DND-41 (cell line): ENCODE measurements at regions not wholly inside any gene's neighbourhood (a gene's known extent, or its start where the extent isn't known, plus 50 kb on each side); places are given as distances from the start of the nearest gene placed in this dataset.
"Not testable (repeated sequence)": the region's sequence is repeated elsewhere in the genome, so short reads cannot be mapped to it uniquely, and the experiment has no call there.

Experiments used
- ATAC-seq: fragments of 200-7000 bp; cut with Tn5 transposase; 3 replicates; pipeline ENCODE4 v1.9.1; 2021; ENCODE audit warnings: low read depth; ENCODE audit not compliant: insufficient read depth
- DNase-seq: peaks from one replicate; pipeline ENCODE4 v3.0.0-alpha.2; 2020
- H2AFZ ChIP-seq: 2 replicates; pipeline ENCODE4 v1.6.0; 2012; ENCODE audit warnings: low read depth, low read length
- H3K27ac ChIP-seq: 2 replicates; pipeline ENCODE4 v1.5.1; 2012; ENCODE audit warnings: low read length, inconsistent platforms
- H3K27me3 ChIP-seq: fragments of 200-600 bp; sonication (generic); 2 replicates; pipeline ENCODE4 v1.6.0; 2012; ENCODE audit warnings: low read length, mild to moderate bottlenecking, inconsistent platforms; ENCODE audit not compliant: insufficient read depth, poor library complexity
- H3K36me3 ChIP-seq: 2 replicates; pipeline ENCODE4 v1.5.1; 2012; ENCODE audit warnings: low read length, inconsistent platforms; ENCODE audit not compliant: insufficient read depth
- H3K4me1 ChIP-seq: 2 replicates; pipeline ENCODE4 v1.5.1; 2012; ENCODE audit warnings: mild to moderate bottlenecking, low read length; ENCODE audit not compliant: insufficient read depth
- H3K4me2 ChIP-seq: 2 replicates; pipeline ENCODE4 v1.6.0; 2012; ENCODE audit warnings: mild to moderate bottlenecking, moderate library complexity, low read length, inconsistent platforms; ENCODE audit not compliant: insufficient read depth
- H3K4me3 ChIP-seq, 2 experiments: fragments of 200-600 bp in 1 of 2; shearing (Covaris generic) in 1 of 2; 2 replicates each; pipeline ENCODE4 v1.5.1; 2012 to 2016; ENCODE audit warnings: inconsistent platforms in 2 of 2, low read length in 2 of 2, mild to moderate bottlenecking in 2 of 2, low read depth in 1 of 2, moderate library complexity in 1 of 2
- H3K79me2 ChIP-seq: 2 replicates; pipeline ENCODE4 v1.6.0; 2012; ENCODE audit warnings: low read length, inconsistent platforms; ENCODE audit not compliant: insufficient read depth
- H3K9ac ChIP-seq: 2 replicates; pipeline ENCODE4 v1.6.0; 2012; ENCODE audit warnings: low read depth, mild to moderate bottlenecking, inconsistent platforms, low read length, moderate library complexity
- H3K9me3 ChIP-seq: 2 replicates; pipeline ENCODE4 v1.5.1; 2012; ENCODE audit warnings: low read length, moderate library complexity, mild to moderate bottlenecking, inconsistent platforms; ENCODE audit not compliant: insufficient read depth, severe bottlenecking
- H4K20me1 ChIP-seq: 2 replicates; pipeline ENCODE4 v1.6.0; 2012; ENCODE audit warnings: low read length; ENCODE audit not compliant: insufficient read depth
- EZH2 ChIP-seq: IDR thresholded peaks from 3 replicates; pipeline ENCODE4 v1.6.1; 2012; ENCODE audit warnings: borderline replicate concordance, low read depth, mild to moderate bottlenecking, moderate library complexity, low read length, inconsistent platforms; ENCODE audit not compliant: severe bottlenecking
- TF ChIP-seq, protein P1 (sequence below): IDR thresholded peaks from 2 replicates; pipeline ENCODE4 v1.5.1; 2012; ENCODE audit warnings: borderline replicate concordance, low read length, moderate library complexity, mild to moderate bottlenecking; ENCODE audit not compliant: poor library complexity, severe bottlenecking; ENCODE audit errors: extremely low read depth

DNA sequence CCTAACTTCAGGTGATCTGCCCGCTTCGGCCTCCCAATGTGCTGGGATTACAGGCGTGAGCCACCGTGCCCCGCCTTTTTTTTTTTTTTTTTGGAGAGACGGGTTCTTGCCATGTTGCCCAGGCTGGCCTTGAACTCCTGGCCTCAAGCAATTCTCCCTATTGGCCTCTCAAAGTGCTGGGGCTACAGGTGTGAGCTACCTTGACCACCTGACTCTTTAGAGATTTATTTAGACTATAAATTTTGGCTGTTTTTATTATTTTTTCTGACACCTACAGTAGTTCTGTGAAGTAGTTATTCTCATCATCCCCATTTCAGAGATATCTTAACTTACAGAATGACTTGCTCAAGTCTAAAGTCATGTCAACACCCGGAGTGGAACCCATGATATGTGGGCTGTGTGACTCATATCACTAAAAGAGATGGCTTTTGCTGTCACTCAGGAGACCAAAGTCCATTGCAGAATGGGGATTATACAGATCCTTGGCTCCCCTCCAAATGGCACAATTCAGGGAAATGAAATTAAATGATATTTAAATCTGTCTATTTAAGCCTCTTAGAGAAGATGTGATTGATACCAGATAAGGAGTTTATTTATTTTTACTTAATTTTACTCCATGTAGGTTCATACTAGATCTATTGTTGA, 93.2 kb downstream of the CTH start:
- no peak overlapping the region for H3K27ac ChIP-seq
- no peak overlapping the region for H3K9ac ChIP-seq
- TF ChIP-seq, protein P1, sequence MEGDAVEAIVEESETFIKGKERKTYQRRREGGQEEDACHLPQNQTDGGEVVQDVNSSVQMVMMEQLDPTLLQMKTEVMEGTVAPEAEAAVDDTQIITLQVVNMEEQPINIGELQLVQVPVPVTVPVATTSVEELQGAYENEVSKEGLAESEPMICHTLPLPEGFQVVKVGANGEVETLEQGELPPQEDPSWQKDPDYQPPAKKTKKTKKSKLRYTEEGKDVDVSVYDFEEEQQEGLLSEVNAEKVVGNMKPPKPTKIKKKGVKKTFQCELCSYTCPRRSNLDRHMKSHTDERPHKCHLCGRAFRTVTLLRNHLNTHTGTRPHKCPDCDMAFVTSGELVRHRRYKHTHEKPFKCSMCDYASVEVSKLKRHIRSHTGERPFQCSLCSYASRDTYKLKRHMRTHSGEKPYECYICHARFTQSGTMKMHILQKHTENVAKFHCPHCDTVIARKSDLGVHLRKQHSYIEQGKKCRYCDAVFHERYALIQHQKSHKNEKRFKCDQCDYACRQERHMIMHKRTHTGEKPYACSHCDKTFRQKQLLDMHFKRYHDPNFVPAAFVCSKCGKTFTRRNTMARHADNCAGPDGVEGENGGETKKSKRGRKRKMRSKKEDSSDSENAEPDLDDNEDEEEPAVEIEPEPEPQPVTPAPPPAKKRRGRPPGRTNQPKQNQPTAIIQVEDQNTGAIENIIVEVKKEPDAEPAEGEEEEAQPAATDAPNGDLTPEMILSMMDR, result no peak
- TF ChIP-seq EZH2, result no peak
- ATAC-seq, result no peak
- no peak for DNase-seq
- H3K79me2 ChIP-seq, result no peaks in the 10 kb centered on the region
- no peaks in the 10 kb centered on the region for H3K9me3 ChIP-seq
- no peaks in the 10 kb centered on the region for H4K20me1 ChIP-seq
- no peaks in the 10 kb centered on the region for H3K4me1 ChIP-seq
- peaks cover 3% of the 10 kb centered on the region for H3K27me3 ChIP-seq
- H3K36me3 ChIP-seq, result no peaks in the 10 kb centered on the region
- H2AFZ ChIP-seq, result no peak overlapping the region
- H3K4me2 ChIP-seq, result no peak overlapping the region
- no peak overlapping the region for H3K4me3 ChIP-seq

DNA sequence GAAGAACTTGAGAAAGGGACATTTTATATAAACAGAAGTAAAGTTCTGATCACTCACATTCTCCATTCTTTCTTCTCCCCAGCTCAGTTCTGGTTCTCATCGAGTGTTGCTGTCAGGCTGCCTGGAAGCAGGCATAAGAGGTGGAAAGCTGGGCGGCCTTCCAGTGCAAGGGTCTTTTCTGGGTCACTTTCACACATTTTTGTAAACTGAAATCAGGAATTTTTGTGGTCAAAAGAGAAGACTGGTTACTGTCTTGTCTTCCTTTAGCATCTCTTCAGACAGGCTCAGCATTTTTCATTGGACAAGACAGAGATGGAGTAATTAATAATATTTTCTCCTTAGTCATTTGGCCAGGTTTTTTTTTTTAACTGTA, 93.7 kb downstream of the CTH start:
- Histone ChIP-seq H3K4me3 (no peak overlapping the region), H3K9ac (no peak overlapping the region), H4K20me1 (no peaks in the 10 kb centered on the region), H3K9me3 (no peaks in the 10 kb centered on the region), H2AFZ (no peak overlapping the region), H3K27me3 (peaks cover 3% of the 10 kb centered on the region), H3K79me2 (no peaks in the 10 kb centered on the region), H3K4me1 (no peaks in the 10 kb centered on the region), H3K36me3 (no peaks in the 10 kb centered on the region), H3K27ac (no peak overlapping the region), H3K4me2 (no peak overlapping the region)
- no peak for DNase-seq
- ATAC-seq, result no peak
- no peak for TF ChIP-seq EZH2
- TF ChIP-seq, protein P1, result no peak

DNA sequence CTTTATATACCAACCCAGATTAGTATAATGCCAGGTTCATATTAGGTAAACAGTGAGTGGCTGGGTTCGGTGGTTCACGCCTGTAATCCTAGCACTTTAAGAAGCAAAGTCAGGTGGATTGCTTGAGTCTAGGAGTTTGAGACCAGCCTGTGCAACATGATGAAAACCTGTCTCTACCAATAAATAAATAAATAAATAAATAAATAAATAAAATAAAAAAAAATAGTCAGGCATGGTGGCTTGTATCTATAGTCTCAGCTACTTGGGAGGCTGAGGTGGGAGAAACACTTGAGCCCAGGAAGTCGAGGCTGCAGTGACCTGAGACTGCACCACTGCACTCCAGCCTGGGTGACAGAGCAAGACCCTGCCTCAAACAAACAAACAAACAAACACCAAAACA, 96.9 kb downstream of the CTH start:
- ATAC-seq, H3K4me3 ChIP-seq, H3K79me2 ChIP-seq, H3K27ac ChIP-seq, H3K27me3 ChIP-seq, H4K20me1 ChIP-seq, H3K36me3 ChIP-seq, H3K4me1 ChIP-seq, H3K4me2 ChIP-seq, DNase-seq, H2AFZ ChIP-seq, H3K9ac ChIP-seq, H3K9me3 ChIP-seq: not testable (repeated sequence)

DNA sequence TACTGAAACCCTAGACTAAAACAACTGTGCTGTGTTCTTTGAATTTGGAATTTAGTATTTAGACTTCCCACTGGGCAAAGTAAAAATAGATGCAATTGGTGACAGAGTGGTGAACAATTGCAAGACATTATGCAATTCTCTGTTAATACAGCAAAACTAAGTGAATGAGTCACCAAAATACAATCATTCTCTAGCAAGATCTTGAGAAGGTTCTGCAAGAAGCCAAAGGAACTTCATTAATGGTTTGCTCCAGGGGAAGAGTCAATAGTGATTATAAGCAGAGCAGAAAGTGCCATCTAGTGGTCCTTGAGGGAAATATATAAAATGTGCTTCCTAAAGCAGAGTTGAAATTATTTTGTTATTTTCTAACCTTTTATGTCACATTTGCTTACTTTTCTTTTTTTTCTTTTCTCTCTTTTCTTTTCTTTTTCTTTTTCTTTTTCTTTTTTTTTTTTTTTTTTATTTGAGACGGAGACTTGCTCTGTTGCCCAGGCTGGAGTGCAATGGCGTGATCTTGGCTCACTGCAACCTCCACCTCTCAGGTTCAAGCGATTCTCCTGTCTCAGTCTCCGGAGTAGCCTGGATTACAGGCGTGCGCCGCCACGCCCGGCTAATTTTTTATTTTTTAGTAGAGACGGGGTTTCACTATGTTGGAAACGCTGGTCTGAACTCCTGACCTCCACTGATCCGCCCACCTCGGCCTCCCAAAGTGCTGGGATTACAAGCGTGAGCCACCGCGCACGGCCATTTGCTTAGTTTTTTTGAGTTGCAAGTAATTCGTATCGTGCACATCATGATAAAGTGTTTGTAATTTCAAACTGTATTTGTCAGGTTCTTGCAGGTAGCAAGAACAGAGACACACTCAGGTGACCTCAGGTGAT, 99.2 kb downstream of the CTH start:
- H3K9ac ChIP-seq, result no peak overlapping the region
- H3K4me3 ChIP-seq, result no peak overlapping the region
- H3K4me2 ChIP-seq, result no peak overlapping the region

More for the DNA sequence above, 99.2 kb downstream of the CTH start:
- no peak for TF ChIP-seq EZH2
- TF ChIP-seq, protein P1, result peak; percentile 78
- Histone ChIP-seq H3K27ac (no peak overlapping the region), H4K20me1 (no peaks in the 10 kb centered on the region), H3K79me2 (no peaks in the 10 kb centered on the region), H3K36me3 (no peaks in the 10 kb centered on the region), H3K27me3 (peaks cover 3% of the 10 kb centered on the region), H2AFZ (no peak overlapping the region), H3K4me1 (no peaks in the 10 kb centered on the region), H3K9me3 (no peaks in the 10 kb centered on the region)
- ATAC-seq (peak; percentile 88), DNase-seq (no peak)
